ENCODE measurements at regions not wholly inside any gene's neighbourhood (a gene's known extent, or its start where the extent isn't known, plus 50 kb on each side); places are given as distances from the start of the nearest gene placed in this dataset.
"Not testable (repeated sequence)": the region's sequence is repeated elsewhere in the genome, so short reads cannot be mapped to it uniquely, and the experiment has no call there.

DNA sequence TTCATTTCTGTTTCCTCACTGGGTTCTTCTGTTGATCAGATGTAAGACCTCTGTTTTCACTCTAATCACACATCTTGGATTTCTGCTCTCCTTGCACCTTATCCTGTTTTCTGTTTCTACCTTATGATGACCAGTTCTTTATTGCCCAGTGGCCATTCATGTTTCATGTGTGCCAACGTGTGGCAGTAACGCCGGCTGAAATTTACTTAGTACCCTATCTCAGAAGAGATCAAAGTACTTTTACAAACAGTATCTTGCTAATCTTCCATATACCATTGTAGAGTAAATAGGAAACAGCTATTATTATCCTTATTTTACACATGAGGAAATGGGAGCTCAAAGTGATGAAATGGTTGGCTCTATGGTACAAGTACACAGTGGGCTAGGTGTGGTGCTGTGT is 74.0 kb downstream of the GATA3 start:
- DNase-seq = no peak

DNA sequence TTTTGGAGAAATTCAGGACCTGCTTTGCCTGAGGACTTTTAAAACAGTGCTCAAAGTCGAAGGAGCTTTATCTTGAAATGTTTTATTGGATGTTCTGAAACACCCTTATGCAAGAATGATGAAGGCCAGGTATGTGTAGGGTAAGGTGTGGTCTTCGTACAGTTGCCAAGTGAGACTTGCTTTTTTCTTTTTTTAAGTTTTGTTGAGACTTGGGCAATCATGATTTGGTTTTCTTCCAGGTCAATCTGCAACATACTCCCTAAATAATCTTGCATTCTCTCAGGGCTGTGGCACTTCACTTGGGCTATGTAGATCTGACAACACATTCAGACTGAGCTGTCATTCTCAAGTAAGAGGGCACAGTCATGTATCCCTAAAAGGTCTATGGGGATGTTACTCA is 75.0 kb downstream of the GATA3 start:
- DNase-seq = no peak

DNA sequence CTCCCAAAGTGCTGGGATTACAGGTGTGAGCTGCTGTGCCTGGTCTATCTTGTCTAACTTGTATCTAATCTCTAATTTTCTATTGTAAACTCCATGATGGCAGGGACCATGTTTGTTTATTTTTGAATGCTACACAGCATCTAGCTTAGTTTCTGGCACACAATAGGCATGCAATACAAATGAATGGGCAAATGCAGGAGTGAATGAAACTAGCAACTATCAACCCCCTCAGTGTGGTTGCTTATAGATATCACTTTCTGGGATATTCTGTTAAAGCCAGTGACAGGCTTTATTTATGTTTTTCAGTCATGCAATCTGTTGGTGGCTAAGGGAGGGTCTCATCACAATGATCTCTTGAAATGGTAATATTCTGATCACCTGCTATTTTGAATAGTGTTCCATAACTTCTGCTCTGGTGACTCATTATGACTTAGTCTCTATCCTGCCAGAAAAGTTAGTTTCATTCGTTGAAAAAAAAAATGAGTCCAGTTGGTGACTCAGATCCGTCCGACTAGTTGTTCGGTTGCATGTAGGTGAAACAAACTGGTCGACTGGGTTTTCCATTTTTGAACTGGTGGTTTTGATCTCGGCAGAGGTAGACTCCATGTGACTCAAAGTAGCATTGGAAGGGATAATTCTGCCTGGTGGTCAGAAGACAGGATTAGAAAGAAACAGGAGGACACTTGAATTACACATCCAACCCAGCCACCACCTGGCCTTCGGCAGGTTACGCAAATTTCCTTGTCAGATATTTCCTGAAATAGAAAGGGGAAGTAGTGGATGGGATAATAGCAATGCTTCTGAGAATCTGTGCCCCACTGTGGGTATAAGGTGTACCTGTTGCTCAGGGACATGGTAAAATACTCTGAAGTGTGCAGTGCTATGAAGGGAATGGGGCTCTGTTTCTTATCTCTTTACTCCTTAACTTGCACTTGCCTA is 76.8 kb downstream of the GATA3 start:
- DNase-seq = no peak

- no peak for DNase-seq
Measured at GRCh38 chr10:8133146-8133545, 78.7 kb downstream of the GATA3 start.

DNA sequence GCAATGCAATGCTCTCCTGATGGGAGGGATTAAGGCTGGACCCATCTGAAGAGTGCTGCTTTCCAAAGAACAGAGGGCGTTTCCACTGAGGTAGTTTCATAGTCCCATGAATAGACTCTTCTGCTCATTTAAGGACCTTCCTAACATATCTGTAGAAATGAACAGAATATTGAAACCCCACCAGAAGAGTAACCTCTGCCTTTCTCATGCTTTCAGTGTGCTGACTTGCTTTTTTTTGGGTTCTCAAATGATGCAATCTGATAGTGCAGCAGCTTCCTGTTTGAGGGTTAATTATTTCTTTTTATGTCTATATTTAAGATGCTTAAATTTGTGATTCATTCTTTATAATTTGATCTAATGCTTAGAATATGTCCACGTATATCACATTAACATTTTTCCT is 82.2 kb downstream of the GATA3 start:
- no peak for DNase-seq

GRCh38 chr10:8137272-8137681 is 82.8 kb downstream of the GATA3 start:
- DNase-seq = no peak

DNA sequence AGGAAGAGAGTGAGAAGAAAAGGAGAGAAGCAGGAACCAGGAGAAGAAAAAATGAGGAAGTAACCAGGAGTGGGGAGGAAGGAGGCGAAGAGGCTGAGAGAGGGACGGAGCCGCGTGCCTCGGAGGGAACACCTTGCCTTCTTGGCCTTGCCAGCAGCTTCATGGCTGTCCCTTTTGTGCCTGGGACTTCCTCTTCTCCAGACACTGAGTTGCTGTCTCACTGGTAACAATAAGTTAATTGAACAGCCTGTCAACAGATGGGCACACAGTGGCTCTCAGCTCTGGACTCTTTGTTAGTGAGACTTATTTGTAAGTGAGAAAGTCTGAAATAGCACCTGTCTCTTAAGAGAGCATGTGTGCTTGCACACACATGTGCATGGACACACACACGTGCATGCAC is 83.2 kb downstream of the GATA3 start:
- peak; percentile 3 for DNase-seq

GRCh38 chr10:8138471-8138870 is 84.0 kb downstream of the GATA3 start:
- DNase-seq = no peak

DNA sequence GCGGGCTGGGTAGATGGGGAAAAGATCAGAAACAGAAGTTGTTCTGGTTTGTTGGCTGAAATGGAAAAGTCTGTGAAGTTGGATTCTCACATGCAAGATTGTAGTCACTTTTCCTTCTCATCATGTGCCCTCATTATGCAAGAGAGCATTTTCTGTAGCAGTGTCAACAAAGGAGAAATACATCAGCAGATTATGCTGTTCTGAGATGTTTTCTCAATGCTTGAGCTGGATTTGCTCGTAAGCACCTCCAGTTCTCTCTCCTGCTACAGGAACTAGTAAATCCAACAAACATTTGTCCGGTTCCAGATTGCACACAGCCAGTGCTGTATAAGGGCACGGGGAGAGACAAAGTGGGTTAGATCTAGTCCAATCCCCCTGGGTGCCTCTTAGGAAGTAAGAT is 90.0 kb downstream of the GATA3 start:
- no peak for DNase-seq

DNA sequence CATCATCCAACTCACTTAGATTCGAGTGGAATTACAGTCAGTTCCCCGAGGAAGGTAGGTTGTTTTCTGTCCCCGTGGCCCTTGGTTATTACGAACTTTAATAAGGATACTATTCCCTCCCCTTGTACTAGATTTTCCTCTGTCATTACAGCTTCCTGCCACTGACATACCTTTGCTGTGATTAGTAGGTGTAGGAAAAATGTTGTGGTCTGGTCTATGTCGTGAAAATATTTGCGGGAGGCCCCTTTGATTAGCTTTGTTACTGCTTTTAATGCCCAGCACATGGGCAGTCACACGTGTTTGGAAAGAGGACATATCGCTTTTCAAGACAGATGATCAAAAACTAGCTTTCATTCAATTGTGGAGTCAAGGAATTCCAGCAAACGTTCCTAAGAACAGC is 92.2 kb downstream of the GATA3 start:
- no peak for DNase-seq

- DNase-seq = no peak
Measured at GRCh38 chr10:8149991-8150390, 95.5 kb downstream of the GATA3 start.

GRCh38 chr10:8150401-8150905 is 96.0 kb downstream of the GATA3 start:
- DNase-seq = no peak

DNA sequence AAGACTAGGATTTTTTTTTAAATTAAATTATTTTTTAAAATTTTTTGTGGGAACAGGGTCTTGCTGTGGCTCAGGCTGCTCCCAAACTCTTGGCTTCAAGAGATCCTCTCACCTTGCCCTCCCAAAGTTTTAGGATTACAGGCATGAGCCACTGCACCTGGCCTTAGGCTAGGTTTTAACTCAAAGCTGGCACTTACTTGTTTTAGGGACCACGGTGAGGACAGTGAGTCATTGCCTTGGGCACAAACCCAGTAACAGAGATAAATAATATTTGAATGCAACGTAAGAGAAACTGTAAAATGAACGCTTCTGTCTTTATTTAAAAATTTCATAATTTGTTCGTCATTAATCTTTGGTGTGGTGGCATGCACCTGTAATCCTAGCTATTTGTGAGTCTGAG is 96.6 kb downstream of the GATA3 start:
- DNase-seq = no peak

DNA sequence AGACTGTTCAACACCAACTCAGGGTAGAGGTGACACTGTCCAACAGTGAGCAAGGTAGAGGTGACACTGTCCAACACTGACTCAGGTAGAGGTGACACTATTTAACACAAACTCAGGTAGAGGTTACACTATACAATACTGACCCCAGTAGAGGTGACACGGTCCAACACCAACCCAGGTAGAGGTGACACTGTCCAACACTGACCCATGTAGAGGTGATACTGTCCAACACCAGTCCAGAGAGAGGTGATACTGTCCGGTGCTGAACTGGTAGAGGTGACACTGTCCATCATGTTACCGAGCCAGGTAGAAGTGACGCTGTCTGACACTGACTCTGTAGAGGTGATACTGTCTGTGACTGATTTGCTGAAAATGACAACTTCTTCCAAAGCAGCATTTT is 102.4 kb downstream of the GATA3 start:
- DNase-seq = no peak

- DNase-seq = no peak
Measured at GRCh38 chr10:8158193-8159071, 103.9 kb downstream of the GATA3 start.

DNA sequence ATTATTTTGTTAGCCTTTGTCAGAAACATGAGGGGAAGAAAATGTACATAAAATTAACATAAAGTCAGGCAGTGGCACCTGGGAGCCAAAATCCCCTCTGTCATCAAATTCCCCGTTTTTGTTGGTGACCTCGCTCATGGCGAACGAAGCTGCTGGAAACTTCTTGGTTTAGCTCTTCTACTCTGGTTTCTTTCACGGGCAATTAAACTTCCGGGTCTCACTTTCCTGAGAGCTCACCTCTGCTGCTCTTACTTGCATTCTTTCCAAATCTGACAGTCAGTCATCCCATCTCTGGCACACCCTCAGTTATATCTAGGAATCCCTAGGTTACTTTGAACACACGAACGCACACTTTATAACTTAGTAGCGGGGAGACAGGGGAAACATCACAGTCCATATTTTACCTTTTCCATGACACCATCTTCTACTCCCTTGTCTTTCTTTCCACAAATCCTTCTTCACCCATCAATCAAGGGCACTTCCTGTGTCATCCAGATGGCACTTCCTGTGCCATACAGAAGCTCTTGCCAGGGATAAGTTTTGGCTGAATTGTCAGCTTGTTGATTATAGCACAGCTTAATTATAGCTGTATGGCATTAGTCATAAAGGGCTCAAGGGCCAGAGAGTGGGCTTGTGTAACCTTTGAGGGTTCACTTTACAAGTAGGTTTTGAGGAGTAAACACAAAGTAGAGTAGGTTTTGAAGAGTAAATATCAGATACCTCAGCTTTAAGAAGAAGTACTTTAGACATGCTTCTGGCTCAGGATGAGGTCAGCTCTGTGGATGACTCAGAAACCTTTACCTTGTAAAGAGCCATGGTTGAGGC is 105.1 kb downstream of the GATA3 start:
- no peak for DNase-seq

- no peak for DNase-seq
Measured at GRCh38 chr10:8163824-8164223, 109.3 kb downstream of the GATA3 start.

DNA sequence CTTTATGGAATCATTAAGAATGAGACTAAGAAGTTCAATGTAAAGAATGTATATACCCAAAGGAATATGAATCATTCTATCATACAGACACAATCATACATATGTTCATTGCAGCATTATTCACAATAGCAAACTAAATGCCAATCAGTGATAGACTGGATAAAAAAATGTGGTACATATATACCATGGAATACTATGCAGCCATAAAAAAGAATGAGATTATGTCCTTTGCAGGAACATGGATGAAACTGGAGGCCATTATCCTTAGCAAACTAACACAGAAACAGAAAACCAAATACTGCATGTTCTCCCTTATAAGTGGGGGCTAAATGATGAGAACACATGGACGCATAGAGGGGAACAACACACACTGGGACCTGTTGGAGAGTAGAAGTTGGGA is 110.2 kb downstream of the GATA3 start:
- DNase-seq = not testable (repeated sequence)

DNA sequence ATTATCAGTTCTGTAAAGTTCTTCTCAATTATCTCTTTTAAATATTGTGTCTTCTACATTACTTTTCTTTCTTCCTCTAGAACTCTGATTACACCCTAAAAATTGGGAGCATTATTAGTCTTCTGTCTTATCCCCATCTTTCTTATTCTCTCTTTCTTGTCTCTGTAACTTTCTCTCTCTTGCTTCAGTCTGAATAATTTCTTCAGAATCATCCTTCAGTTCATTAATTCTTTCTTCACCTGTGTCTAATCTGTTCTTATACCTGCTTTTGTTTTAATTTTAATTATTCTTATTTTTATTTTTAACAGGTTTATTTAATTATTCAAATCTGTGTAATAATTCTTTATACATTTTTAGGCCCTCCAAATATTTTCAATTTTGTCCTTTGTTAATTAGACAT is 114.3 kb downstream of the GATA3 start:
- DNase-seq = no peak

GRCh38 chr10:8171008-8171407 is 116.5 kb downstream of the GATA3 start:
- DNase-seq = no peak

GRCh38 chr10:8172604-8173003 is 118.1 kb downstream of the GATA3 start:
- DNase-seq = no peak

GRCh38 chr10:8173243-8173865 is 118.9 kb downstream of the GATA3 start:
- no peak for DNase-seq

All from hematopoietic multipotent progenitor cell treated with erythropoietin and hydrocortisone succinate and interleukin-3 and kit ligand, for 8 days (in vitro differentiated cells).